Common myeloid progenitor, CD34-positive (primary cell): ENCODE measurements at regions not wholly inside any gene's neighbourhood (a gene's known extent, or its start where the extent isn't known, plus 50 kb on each side); places are given as distances from the start of the nearest gene placed in this dataset.

Experiments used
- CTCF ChIA-PET: fragments of 350-600 bp; sonication (Branson Sonifier 250); formaldehyde crosslinking; loops from one replicate; lab custom pipeline; 2021; ENCODE audit warnings: antibody characterized with exemption; lab: Charles Lee
- POLR2A ChIA-PET: fragments of 350-600 bp; sonication (Branson Sonifier 250); formaldehyde crosslinking; loops from one replicate; lab custom pipeline; 2021; ENCODE audit warnings: antibody characterized with exemption; lab: Charles Lee
- DNase-seq, 3 donors: peaks; one replicate each; pipeline versions ENCODE4 v3.0.0 to v3.0.0-alpha.2; 2013
- H3K27ac ChIP-seq, 2 experiments: 1 replicate in 1 of 2; 2 replicates in 1 of 2; pipeline ENCODE4 v1.7.0; 2013; ENCODE audit warnings: inconsistent platforms in 2 of 2, low read length in 2 of 2, mild to moderate bottlenecking in 2 of 2, low read depth in 1 of 2, moderate library complexity in 1 of 2; ENCODE audit not compliant: severe bottlenecking in 2 of 2, insufficient read depth in 1 of 2, poor library complexity in 1 of 2
- H3K27me3 ChIP-seq, 5 experiments: replicated peaks in 2 of 5; 1 replicate in 3 of 5; 2 replicates in 2 of 5; pipeline versions ENCODE4 v1.6.1 to v1.7.0; 2013; ENCODE audit warnings: low read length in 4 of 5, mild to moderate bottlenecking in 2 of 5, moderate library complexity in 2 of 5, inconsistent platforms in 1 of 5; ENCODE audit not compliant: insufficient read depth in 5 of 5, control insufficient read depth in 4 of 5
- H3K36me3 ChIP-seq, 4 experiments: 1 replicate in 2 of 4; 2 replicates in 2 of 4; pipeline versions ENCODE4 v1.6.1 to v1.7.0; 2013; ENCODE audit warnings: low read length in 3 of 4, control low read depth in 1 of 4, mild to moderate bottlenecking in 1 of 4; ENCODE audit not compliant: control insufficient read depth in 4 of 4, insufficient read depth in 4 of 4
- H3K4me1 ChIP-seq, 4 experiments: 1 replicate in 3 of 4; 2 replicates in 1 of 4; pipeline versions ENCODE4 v1.6.1 to v1.7.1; 2013; ENCODE audit warnings: low read length in 3 of 4, mild to moderate bottlenecking in 3 of 4, control low read depth in 1 of 4, inconsistent platforms in 1 of 4, moderate library complexity in 1 of 4; ENCODE audit not compliant: control insufficient read depth in 4 of 4, insufficient read depth in 4 of 4; ENCODE audit errors: control extremely low read depth in 1 of 4
- H3K4me3 ChIP-seq, 7 experiments: 1 replicate in 4 of 7; 2 replicates in 3 of 7; pipeline versions ENCODE4 v1.5.1 to v1.7.0; 2013; ENCODE audit warnings: mild to moderate bottlenecking in 7 of 7, low read length in 6 of 7, moderate library complexity in 6 of 7, inconsistent platforms in 2 of 7, low read depth in 2 of 7, control low read depth in 1 of 7; ENCODE audit not compliant: insufficient read depth in 4 of 7, control insufficient read depth in 1 of 7; ENCODE audit errors: extremely low read depth in 1 of 7
- H3K9me3 ChIP-seq, 5 experiments: 1 replicate in 4 of 5; 2 replicates in 1 of 5; pipeline versions ENCODE4 v1.6.1 to v1.7.1; 2013; ENCODE audit warnings: low read length in 4 of 5, mild to moderate bottlenecking in 2 of 5, inconsistent platforms in 1 of 5, low read depth in 1 of 5, moderate library complexity in 1 of 5; ENCODE audit not compliant: control insufficient read depth in 4 of 5, insufficient read depth in 2 of 5; ENCODE audit errors: control extremely low read depth in 1 of 5
- WGBS: methylation state at CpG from one replicate; pipeline ENCODE4 v1.1.5; 2013; ENCODE audit not compliant: insufficient coverage; 5-methylcytosine and 5-hydroxymethylcytosine counted together

- POLR2A ChIA-PET, result no interaction called here
- no peak for DNase-seq
- Histone ChIP-seq H3K4me1 (no peaks in the 10 kb centered on the region), H3K4me3 (no peak overlapping the region), H3K36me3 (no peaks in the 10 kb centered on the region), H3K9me3 (peaks cover 0 to 2% (median 0%) of the 10 kb centered on the region in 5 experiments), H3K27ac (no peak overlapping the region), H3K27me3 (no peaks in the 10 kb centered on the region)
- CTCF ChIA-PET, result no interaction called here
These were observed 928.4 kb downstream of the REEP3 start for GRCh38 chr10:64449603-64450002.

- no CpG with 5 or more reads among the region's 1 CpG for WGBS
- CTCF ChIA-PET, result no interaction called here
These were observed 929.1 kb downstream of the REEP3 start for GRCh38 chr10:64450312-64450711.

GRCh38 chr10:64454962-64455361, 933.8 kb downstream of the REEP3 start:
- DNase-seq, result no peak
- CTCF ChIA-PET, result no interaction called here
- Histone ChIP-seq H3K4me3 (no peak overlapping the region), H3K4me1 (no peaks in the 10 kb centered on the region), H3K27me3 (no peaks in the 10 kb centered on the region), H3K36me3 (no peaks in the 10 kb centered on the region), H3K27ac (no peak overlapping the region), H3K9me3 (peaks cover 0 to 2% (median 0%) of the 10 kb centered on the region in 5 experiments)
- POLR2A ChIA-PET, result no interaction called here
- no CpG with 5 or more reads among the region's 1 CpG for WGBS

More at GRCh38 chr10:64450312-64450711, 929.1 kb downstream of the REEP3 start:
- H3K36me3 ChIP-seq, result no peaks in the 10 kb centered on the region
- no peak overlapping the region for H3K27ac ChIP-seq
- H3K4me3 ChIP-seq, result no peak overlapping the region
- POLR2A ChIA-PET, result no interaction called here
- H3K27me3 ChIP-seq, result no peaks in the 10 kb centered on the region
- H3K4me1 ChIP-seq, result no peaks in the 10 kb centered on the region
- DNase-seq, result no peak
- peaks cover 0 to 2% (median 0%) of the 10 kb centered on the region in 5 experiments for H3K9me3 ChIP-seq

- POLR2A ChIA-PET, result no interaction called here
- Histone ChIP-seq H3K4me3 (no peak overlapping the region), H3K36me3 (no peaks in the 10 kb centered on the region), H3K27me3 (no peaks in the 10 kb centered on the region), H3K27ac (no peak overlapping the region), H3K4me1 (no peaks in the 10 kb centered on the region), H3K9me3 (peaks cover 0 to 2% (median 0%) of the 10 kb centered on the region in 5 experiments)
- DNase-seq, result no peak
- WGBS, result no CpG with 5 or more reads among the region's 1 CpG
- CTCF ChIA-PET, result no interaction called here
These were observed 937.1 kb downstream of the REEP3 start for GRCh38 chr10:64458306-64458705.

- Histone ChIP-seq H3K36me3 (no peaks in the 10 kb centered on the region), H3K27me3 (no peaks in the 10 kb centered on the region), H3K9me3 (peaks cover 0 to 13% (median 8%) of the 10 kb centered on the region in 5 experiments), H3K4me1 (no peaks in the 10 kb centered on the region), H3K27ac (no peak overlapping the region), H3K4me3 (no peak overlapping the region)
- no peak for DNase-seq
- POLR2A ChIA-PET, result no interaction called here
- CTCF ChIA-PET, result no interaction called here
- no CpG with 5 or more reads among the region's 1 CpG for WGBS
These were observed 942.2 kb downstream of the REEP3 start for GRCh38 chr10:64463406-64463805.

- ChIA-PET POLR2A (no interaction called here), CTCF (no interaction called here)
- WGBS, result no CpG with 5 or more reads among the region's 2 CpGs
These were observed 944.5 kb downstream of the REEP3 start for GRCh38 chr10:64465653-64466052.

GRCh38 chr10:64468219-64468618, 947.0 kb downstream of the REEP3 start:
- Histone ChIP-seq H3K4me1 (no peaks in the 10 kb centered on the region), H3K27ac (no peak overlapping the region), H3K9me3 (peaks cover 0 to 13% (median 8%) of the 10 kb centered on the region in 5 experiments), H3K4me3 (no peak overlapping the region), H3K27me3 (no peaks in the 10 kb centered on the region), H3K36me3 (no peaks in the 10 kb centered on the region)
- WGBS, result 100% methylated on average over 1 of the region's 2 CpGs
- DNase-seq, result no peak
- ChIA-PET POLR2A (no interaction called here), CTCF (no interaction called here)

More at GRCh38 chr10:64465653-64466052, 944.5 kb downstream of the REEP3 start:
- peaks cover 0 to 13% (median 8%) of the 10 kb centered on the region in 5 experiments for H3K9me3 ChIP-seq
- no peak overlapping the region for H3K27ac ChIP-seq
- H3K36me3 ChIP-seq, result no peaks in the 10 kb centered on the region
- no peaks in the 10 kb centered on the region for H3K27me3 ChIP-seq
- no peak for DNase-seq
- no peaks in the 10 kb centered on the region for H3K4me1 ChIP-seq
- H3K4me3 ChIP-seq, result no peak overlapping the region
